Epithelial cell of prostate (primary cell): ENCODE measurements at regions not wholly inside any gene's neighbourhood (a gene's known extent, or its start where the extent isn't known, plus 50 kb on each side); places are given as distances from the start of the nearest gene placed in this dataset.

ENCODE experiments used
- DNase-seq: peaks from one replicate; pipeline ENCODE4 v3.0.0-alpha.2; 2011; ENCODE audit warnings: low read depth, low spot score
- H3K27ac ChIP-seq: fragments of 450-650 bp; 2 replicates; pipeline ENCODE4 v1.5.1; 2017; ENCODE audit warnings: mild to moderate bottlenecking

GRCh38 chr10:53749439-53749838, 976.9 kb upstream of the MBL2 start:
- DNase-seq = no peak
- H3K27ac ChIP-seq = no peak overlapping the region

GRCh38 chr10:53748319-53748718, 975.7 kb upstream of the MBL2 start:
- no peak for DNase-seq
- H3K27ac ChIP-seq = no peak overlapping the region

GRCh38 chr10:53744746-53745145, 972.2 kb upstream of the MBL2 start:
- no peak for DNase-seq
- no peak overlapping the region for H3K27ac ChIP-seq

GRCh38 chr10:53744176-53744575, 971.6 kb upstream of the MBL2 start:
- no peak for DNase-seq
- no peak overlapping the region for H3K27ac ChIP-seq

- no peak overlapping the region for H3K27ac ChIP-seq
- no peak for DNase-seq
Measured at GRCh38 chr10:53737132-53737531, 964.5 kb upstream of the MBL2 start.

GRCh38 chr10:53726921-53727320, 954.3 kb upstream of the MBL2 start:
- H3K27ac ChIP-seq = no peak overlapping the region
- no peak for DNase-seq

- DNase-seq = no peak
- no peak overlapping the region for H3K27ac ChIP-seq
Measured at GRCh38 chr10:53724581-53724980, 952.0 kb upstream of the MBL2 start.

- no peak overlapping the region for H3K27ac ChIP-seq
- no peak for DNase-seq
Measured at GRCh38 chr10:53719658-53720057, 947.1 kb upstream of the MBL2 start.

GRCh38 chr10:53716156-53716555, 943.6 kb upstream of the MBL2 start:
- no peak for DNase-seq
- H3K27ac ChIP-seq = no peak overlapping the region

- no peak overlapping the region for H3K27ac ChIP-seq
- no peak for DNase-seq
Measured at GRCh38 chr10:53713431-53713830, 940.8 kb upstream of the MBL2 start.

- no peak overlapping the region for H3K27ac ChIP-seq
- DNase-seq = no peak
Measured at GRCh38 chr10:53702489-53702888, 929.9 kb upstream of the MBL2 start.

GRCh38 chr10:53701213-53701612, 928.6 kb upstream of the MBL2 start:
- H3K27ac ChIP-seq = no peak overlapping the region
- DNase-seq = no peak

- no peak for DNase-seq
- no peak overlapping the region for H3K27ac ChIP-seq
Measured at GRCh38 chr10:53700278-53700677, 927.7 kb upstream of the MBL2 start.

GRCh38 chr10:53699684-53700083, 927.1 kb upstream of the MBL2 start:
- H3K27ac ChIP-seq = no peak overlapping the region
- DNase-seq = no peak

- no peak overlapping the region for H3K27ac ChIP-seq
- DNase-seq = no peak
Measured at GRCh38 chr10:53699231-53699630, 926.6 kb upstream of the MBL2 start.

- DNase-seq = peak; percentile 36
- no peak overlapping the region for H3K27ac ChIP-seq
Measured at GRCh38 chr10:53697038-53697437, 924.5 kb upstream of the MBL2 start.

- no peak for DNase-seq
- H3K27ac ChIP-seq = no peak overlapping the region
Measured at GRCh38 chr10:53690524-53691240, 918.1 kb upstream of the MBL2 start.

- DNase-seq = no peak
- no peak overlapping the region for H3K27ac ChIP-seq
Measured at GRCh38 chr10:53687800-53688199, 915.2 kb upstream of the MBL2 start.

- no peak for DNase-seq
- no peak overlapping the region for H3K27ac ChIP-seq
Measured at GRCh38 chr10:53682885-53683284, 910.3 kb upstream of the MBL2 start.

- no peak for DNase-seq
- no peak overlapping the region for H3K27ac ChIP-seq
Measured at GRCh38 chr10:53682458-53682857, 909.9 kb upstream of the MBL2 start.

- no peak for DNase-seq
- no peak overlapping the region for H3K27ac ChIP-seq
Measured at GRCh38 chr10:53679666-53680065, 907.1 kb upstream of the MBL2 start.

GRCh38 chr10:53675177-53675576, 902.6 kb upstream of the MBL2 start:
- H3K27ac ChIP-seq = no peak overlapping the region
- no peak for DNase-seq

GRCh38 chr10:53667063-53667462, 894.5 kb upstream of the MBL2 start:
- peak; percentile 29 for DNase-seq
- H3K27ac ChIP-seq = peak overlapping the region; percentile 24
